ENCODE measurements at regions not wholly inside any gene's neighbourhood (a gene's known extent, or its start where the extent isn't known, plus 50 kb on each side); places are given as distances from the start of the nearest gene placed in this dataset.

DNA sequence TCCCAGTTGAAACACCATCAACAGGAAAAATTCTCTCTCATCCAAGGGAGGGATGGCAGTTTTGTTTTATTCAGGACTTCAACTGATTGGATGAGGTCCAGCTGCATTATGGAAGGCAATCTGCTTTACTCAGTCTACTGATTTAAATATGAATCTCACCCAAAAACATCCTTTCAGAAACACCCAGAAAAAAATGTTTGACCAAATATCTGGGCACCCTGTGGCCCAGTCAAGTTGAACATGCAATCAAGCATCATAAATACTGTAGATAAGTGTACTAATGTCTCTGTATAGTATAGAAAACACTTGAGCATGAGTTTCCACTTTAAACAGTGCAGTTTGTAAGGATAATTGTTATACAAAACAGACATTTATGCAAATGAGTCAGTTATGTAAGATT is 753.2 kb downstream of the ARAP2 start:
- Histone ChIP-seq H3K14ac (ENCODE audit: insufficient read length) (no peak overlapping the region), H3K23ac (ENCODE audit: insufficient read length) (no peak overlapping the region), H2BK15ac (ENCODE audit: low read length) (no peak overlapping the region), H4K20me1 (replicated peaks in 1 of 2; ENCODE audit: control insufficient read depth in 1 of 2, insufficient read depth in 2 of 2, low read length in 2 of 2) (no peaks in the 10 kb centered on the region), H2BK20ac (ENCODE audit: low read length) (no peak overlapping the region), H2BK120ac (replicated peaks; ENCODE audit: low read depth, low read length) (no peak overlapping the region), H3K4me2 (ENCODE audit: insufficient read depth in 1 of 2, low read depth in 2 of 2, low read length in 2 of 2) (no peak overlapping the region), H3K4me1 (replicated peaks in 1 of 4; ENCODE audit: control insufficient read depth in 3 of 4, insufficient read depth in 4 of 4, low read length in 3 of 4) (no peaks in the 10 kb centered on the region), H4K8ac (ENCODE audit: extremely low read depth, insufficient read depth, low read length) (no peak overlapping the region), H4K5ac (ENCODE audit: insufficient read length, low read depth, low read length) (no peak overlapping the region), H3K79me1 (ENCODE audit: low read depth, low read length) (no peaks in the 10 kb centered on the region), H3K9me3 (ENCODE audit: insufficient read depth in 2 of 2, low read depth in 1 of 2, low read length in 1 of 2) (peaks cover 3 to 6% of the 10 kb centered on the region in 2 experiments; a peak in 2 of 4 replicates), H3K23me2 (ENCODE audit: low read depth, low read length) (no peaks in the 10 kb centered on the region), H2AK5ac (ENCODE audit: low read depth, low read length) (no peak overlapping the region), H3K27me3 (replicated peaks in 1 of 4; ENCODE audit: control insufficient read depth in 3 of 4, extremely low read depth in 1 of 4, insufficient read depth in 3 of 4, low read length in 3 of 4) (no peaks in the 10 kb centered on the region), H3K18ac (ENCODE audit: extremely low read depth, low read length) (no peak overlapping the region), H2BK5ac (ENCODE audit: low read depth, low read length) (no peak overlapping the region), H2AFZ (ENCODE audit: low read length) (no peak overlapping the region), H3K79me2 (ENCODE audit: control insufficient read depth in 1 of 2, insufficient read depth in 2 of 2, low read length in 2 of 2) (no peaks in the 10 kb centered on the region), H3K4me3 (ENCODE audit: extremely low read depth in 1 of 4, insufficient read depth in 2 of 4, low read depth in 3 of 4, low read length in 4 of 4) (no peak overlapping the region), H4K91ac (replicated peaks; ENCODE audit: insufficient read length, low read length) (no peak overlapping the region), H3K4ac (replicated peaks; ENCODE audit: insufficient read length, low read depth, low read length) (no peak overlapping the region), H3K56ac (replicated peaks; ENCODE audit: insufficient read length, low read depth, low read length) (no peak overlapping the region), H3K9ac (replicated peaks in 1 of 4; ENCODE audit: extremely low read depth in 1 of 4, low read depth in 3 of 4, low read length in 3 of 4) (no peak overlapping the region), H3K36me3 (ENCODE audit: control insufficient read depth in 2 of 4, insufficient read depth in 4 of 4, low read length in 3 of 4) (no peaks in the 10 kb centered on the region), H2BK12ac (ENCODE audit: low read depth, low read length) (no peak overlapping the region), H3K27ac (ENCODE audit: low read depth, low read length) (no peak overlapping the region)
- ChIA-PET POLR2A (ENCODE audit: partially characterized antibody) (no interaction called here), CTCF (ENCODE audit: partially characterized antibody) (interaction anchor here (0.7 kb wide), 1 partner anchor 54 kb away, joined by 3 read pairs; no protein-coding TSS in a partner anchor)
- no peak for FAIRE-seq
- no peak for DNase-seq (ENCODE audit: low read depth in 1 of 2, low spot score in 2 of 2)
- TF ChIP-seq SIN3A (conservative IDR thresholded peaks at IDR 0.05 in 1 of 2, IDR thresholded peaks at IDR 0.05 in 1 of 2; ENCODE audit: low read depth in 1 of 2, low read length in 2 of 2): no peak
- TF ChIP-seq, protein P1, sequence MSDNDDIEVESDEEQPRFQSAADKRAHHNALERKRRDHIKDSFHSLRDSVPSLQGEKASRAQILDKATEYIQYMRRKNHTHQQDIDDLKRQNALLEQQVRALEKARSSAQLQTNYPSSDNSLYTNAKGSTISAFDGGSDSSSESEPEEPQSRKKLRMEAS (IDR thresholded peaks at IDR 0.05): no peak
- no peak for TF ChIP-seq MAFK (IDR thresholded peaks at IDR 0.05; ENCODE audit: low read depth, low read length)
- no peak for TF ChIP-seq BACH1 (IDR thresholded peaks at IDR 0.05; ENCODE audit: low read length)
- TF ChIP-seq CHD1 (IDR thresholded peaks at IDR 0.05; ENCODE audit: low read depth, low read length): no peak
